ENCODE measurements at regions not wholly inside any gene's neighbourhood (a gene's known extent, or its start where the extent isn't known, plus 50 kb on each side); places are given as distances from the start of the nearest gene placed in this dataset.

GRCh38 chr2:203585516-203585915, 50.4 kb upstream of the RAPH1 start:
- H3K27ac Mint-ChIP-seq: no peak overlapping the region
- H3K9me3 Mint-ChIP-seq: no peaks in the 10 kb centered on the region
- no peak for DNase-seq
- H3K27me3 Mint-ChIP-seq: no peaks in the 10 kb centered on the region
- no peak overlapping the region for H3K4me3 Mint-ChIP-seq
- peaks cover 21% of the 10 kb centered on the region for H3K4me1 Mint-ChIP-seq (ENCODE audit: low read depth)
- no peaks in the 10 kb centered on the region for H3K36me3 Mint-ChIP-seq (ENCODE audit: low read depth)

- Mint-ChIP-seq H3K36me3 (ENCODE audit: low read depth) (no peaks in the 10 kb centered on the region), H3K4me1 (ENCODE audit: low read depth) (peaks cover 22% of the 10 kb centered on the region), H3K9me3 (no peaks in the 10 kb centered on the region), H3K27me3 (no peaks in the 10 kb centered on the region), H3K27ac (no peak overlapping the region), H3K4me3 (no peak overlapping the region)
- DNase-seq: no peak
Measured at GRCh38 chr2:203586206-203586605, 51.1 kb upstream of the RAPH1 start.

GRCh38 chr2:203586696-203587095, 51.6 kb upstream of the RAPH1 start:
- H3K4me3 Mint-ChIP-seq: no peak overlapping the region
- no peak overlapping the region for H3K27ac Mint-ChIP-seq
- DNase-seq: no peak
- no peaks in the 10 kb centered on the region for H3K27me3 Mint-ChIP-seq
- H3K4me1 Mint-ChIP-seq (ENCODE audit: low read depth): peaks cover 27% of the 10 kb centered on the region
- no peaks in the 10 kb centered on the region for H3K36me3 Mint-ChIP-seq (ENCODE audit: low read depth)
- H3K9me3 Mint-ChIP-seq: no peaks in the 10 kb centered on the region

GRCh38 chr2:203590496-203590895, 55.4 kb upstream of the RAPH1 start:
- H3K36me3 Mint-ChIP-seq (ENCODE audit: low read depth): no peaks in the 10 kb centered on the region
- no peaks in the 10 kb centered on the region for H3K27me3 Mint-ChIP-seq
- H3K27ac Mint-ChIP-seq: no peak overlapping the region
- H3K4me1 Mint-ChIP-seq (ENCODE audit: low read depth): peaks cover 13% of the 10 kb centered on the region
- DNase-seq: no peak
- H3K4me3 Mint-ChIP-seq: no peak overlapping the region
- H3K9me3 Mint-ChIP-seq: no peaks in the 10 kb centered on the region

- Mint-ChIP-seq H3K27me3 (no peaks in the 10 kb centered on the region), H3K4me1 (ENCODE audit: low read depth) (peaks cover 7% of the 10 kb centered on the region), H3K27ac (no peak overlapping the region), H3K9me3 (no peaks in the 10 kb centered on the region), H3K4me3 (no peak overlapping the region), H3K36me3 (ENCODE audit: low read depth) (no peaks in the 10 kb centered on the region)
- DNase-seq: no peak
Measured at GRCh38 chr2:203591642-203592041, 56.5 kb upstream of the RAPH1 start.

GRCh38 chr2:203592470-203592869, 57.4 kb upstream of the RAPH1 start:
- Mint-ChIP-seq H3K9me3 (no peaks in the 10 kb centered on the region), H3K27ac (no peak overlapping the region), H3K36me3 (ENCODE audit: low read depth) (no peaks in the 10 kb centered on the region), H3K27me3 (no peaks in the 10 kb centered on the region), H3K4me3 (no peak overlapping the region), H3K4me1 (ENCODE audit: low read depth) (peaks cover 7% of the 10 kb centered on the region)
- no peak for DNase-seq

GRCh38 chr2:203594541-203594940, 59.4 kb upstream of the RAPH1 start:
- Mint-ChIP-seq H3K27ac (no peak overlapping the region), H3K27me3 (no peaks in the 10 kb centered on the region), H3K4me3 (no peak overlapping the region), H3K36me3 (ENCODE audit: low read depth) (no peaks in the 10 kb centered on the region), H3K9me3 (no peaks in the 10 kb centered on the region), H3K4me1 (ENCODE audit: low read depth) (peaks cover 24% of the 10 kb centered on the region)
- DNase-seq: no peak

- Mint-ChIP-seq H3K4me3 (no peak overlapping the region), H3K9me3 (no peaks in the 10 kb centered on the region), H3K27ac (no peak overlapping the region), H3K27me3 (no peaks in the 10 kb centered on the region), H3K4me1 (ENCODE audit: low read depth) (peaks cover 27% of the 10 kb centered on the region), H3K36me3 (ENCODE audit: low read depth) (no peaks in the 10 kb centered on the region)
- no peak for DNase-seq
Measured at GRCh38 chr2:203596183-203596582, 61.1 kb upstream of the RAPH1 start.

- no peaks in the 10 kb centered on the region for H3K36me3 Mint-ChIP-seq (ENCODE audit: low read depth)
- H3K27ac Mint-ChIP-seq: no peak overlapping the region
- H3K9me3 Mint-ChIP-seq: no peaks in the 10 kb centered on the region
- H3K27me3 Mint-ChIP-seq: no peaks in the 10 kb centered on the region
- DNase-seq: no peak
- peaks cover 21% of the 10 kb centered on the region for H3K4me1 Mint-ChIP-seq (ENCODE audit: low read depth)
- no peak overlapping the region for H3K4me3 Mint-ChIP-seq
Measured at GRCh38 chr2:203599509-203599908, 64.4 kb upstream of the RAPH1 start.

GRCh38 chr2:203600286-203600685, 65.2 kb upstream of the RAPH1 start:
- H3K9me3 Mint-ChIP-seq: no peaks in the 10 kb centered on the region
- no peaks in the 10 kb centered on the region for H3K36me3 Mint-ChIP-seq (ENCODE audit: low read depth)
- H3K4me1 Mint-ChIP-seq (ENCODE audit: low read depth): peaks cover 21% of the 10 kb centered on the region
- DNase-seq: no peak
- no peaks in the 10 kb centered on the region for H3K27me3 Mint-ChIP-seq
- H3K4me3 Mint-ChIP-seq: no peak overlapping the region
- no peak overlapping the region for H3K27ac Mint-ChIP-seq

GRCh38 chr2:203603456-203604389, 68.6 kb upstream of the RAPH1 start:
- no peak overlapping the region for H3K27ac Mint-ChIP-seq
- H3K27me3 Mint-ChIP-seq: no peaks in the 10 kb centered on the region
- no peaks in the 10 kb centered on the region for H3K9me3 Mint-ChIP-seq
- DNase-seq: no peak
- peaks cover 12% of the 10 kb centered on the region for H3K4me1 Mint-ChIP-seq (ENCODE audit: low read depth)
- no peaks in the 10 kb centered on the region for H3K36me3 Mint-ChIP-seq (ENCODE audit: low read depth)
- no peak overlapping the region for H3K4me3 Mint-ChIP-seq

- Mint-ChIP-seq H3K4me3 (no peak overlapping the region), H3K4me1 (ENCODE audit: low read depth) (no peaks in the 10 kb centered on the region), H3K27ac (no peak overlapping the region), H3K36me3 (ENCODE audit: low read depth) (no peaks in the 10 kb centered on the region), H3K27me3 (no peaks in the 10 kb centered on the region), H3K9me3 (no peaks in the 10 kb centered on the region)
- no peak for DNase-seq
Measured at GRCh38 chr2:203605302-203605701, 70.2 kb upstream of the RAPH1 start.

GRCh38 chr2:203606051-203606450, 71.0 kb upstream of the RAPH1 start:
- Mint-ChIP-seq H3K4me3 (no peak overlapping the region), H3K36me3 (ENCODE audit: low read depth) (no peaks in the 10 kb centered on the region), H3K27ac (no peak overlapping the region), H3K27me3 (no peaks in the 10 kb centered on the region), H3K9me3 (no peaks in the 10 kb centered on the region), H3K4me1 (ENCODE audit: low read depth) (no peaks in the 10 kb centered on the region)
- DNase-seq: no peak

- Mint-ChIP-seq H3K9me3 (no peaks in the 10 kb centered on the region), H3K36me3 (ENCODE audit: low read depth) (no peaks in the 10 kb centered on the region), H3K4me1 (ENCODE audit: low read depth) (no peaks in the 10 kb centered on the region), H3K4me3 (no peak overlapping the region), H3K27ac (no peak overlapping the region), H3K27me3 (no peaks in the 10 kb centered on the region)
- no peak for DNase-seq
Measured at GRCh38 chr2:203610558-203610957, 75.5 kb upstream of the RAPH1 start.

GRCh38 chr2:203612246-203612645, 77.1 kb upstream of the RAPH1 start:
- H3K36me3 Mint-ChIP-seq (ENCODE audit: low read depth): no peaks in the 10 kb centered on the region
- H3K4me1 Mint-ChIP-seq (ENCODE audit: low read depth): no peaks in the 10 kb centered on the region
- H3K27me3 Mint-ChIP-seq: no peaks in the 10 kb centered on the region
- no peaks in the 10 kb centered on the region for H3K9me3 Mint-ChIP-seq
- H3K27ac Mint-ChIP-seq: no peak overlapping the region
- no peak overlapping the region for H3K4me3 Mint-ChIP-seq
- DNase-seq: no peak

All from activated T-cell treated with anti-CD3 and anti-CD28 coated beads, Interleukin-2, amount 50 U/mL, for 24 hours (primary cell).